ENCODE measurements at regions not wholly inside any gene's neighbourhood (a gene's known extent, or its start where the extent isn't known, plus 50 kb on each side); places are given as distances from the start of the nearest gene placed in this dataset.
"Not testable (repeated sequence)": the region's sequence is repeated elsewhere in the genome, so short reads cannot be mapped to it uniquely, and the experiment has no call there.

GRCh38 chr13:67474115-67474514 is 244.0 kb upstream of the PCDH9 start:
- no peak overlapping the region for H3K4me3 ChIP-seq (replicated peaks; ENCODE audit: low read depth, low read length)
- DNase-seq (ENCODE audit: low read depth): no peak
- no peak for TF ChIP-seq CTCF (IDR thresholded peaks at IDR 0.05; ENCODE audit: low read length, missing control alignments)

- no peak overlapping the region for H3K4me3 ChIP-seq (replicated peaks; ENCODE audit: low read depth, low read length)
- no peak for TF ChIP-seq CTCF (IDR thresholded peaks at IDR 0.05; ENCODE audit: low read length, missing control alignments)
- no peak for DNase-seq (ENCODE audit: low read depth)
Observed at GRCh38 chr13:67469623-67470022, 239.5 kb upstream of the PCDH9 start.

- no peak for DNase-seq (ENCODE audit: low read depth)
- no peak for TF ChIP-seq CTCF (IDR thresholded peaks at IDR 0.05; ENCODE audit: low read length, missing control alignments)
- no peak overlapping the region for H3K4me3 ChIP-seq (replicated peaks; ENCODE audit: low read depth, low read length)
Observed at GRCh38 chr13:67466569-67466968, 236.4 kb upstream of the PCDH9 start.

GRCh38 chr13:67464154-67464553 is 234.0 kb upstream of the PCDH9 start:
- H3K4me3 ChIP-seq (replicated peaks; ENCODE audit: low read depth, low read length): no peak overlapping the region
- no peak for TF ChIP-seq CTCF (IDR thresholded peaks at IDR 0.05; ENCODE audit: low read length, missing control alignments)
- DNase-seq (ENCODE audit: low read depth): no peak

- no peak overlapping the region for H3K4me3 ChIP-seq (replicated peaks; ENCODE audit: low read depth, low read length)
Observed at GRCh38 chr13:67462098-67462497, 232.0 kb upstream of the PCDH9 start.

GRCh38 chr13:67452526-67452925 is 222.4 kb upstream of the PCDH9 start:
- H3K4me3 ChIP-seq (replicated peaks; ENCODE audit: low read depth, low read length); DNase-seq (ENCODE audit: low read depth): not testable (repeated sequence)

More at GRCh38 chr13:67462098-67462497, 232.0 kb upstream of the PCDH9 start:
- DNase-seq (ENCODE audit: low read depth): no peak
- no peak for TF ChIP-seq CTCF (IDR thresholded peaks at IDR 0.05; ENCODE audit: low read length, missing control alignments)

- TF ChIP-seq CTCF (IDR thresholded peaks at IDR 0.05; ENCODE audit: low read length, missing control alignments): no peak
- no peak overlapping the region for H3K4me3 ChIP-seq (replicated peaks; ENCODE audit: low read depth, low read length)
- no peak for DNase-seq (ENCODE audit: low read depth)
Observed at GRCh38 chr13:67445436-67445835, 215.3 kb upstream of the PCDH9 start.

- no peak overlapping the region for H3K4me3 ChIP-seq (replicated peaks; ENCODE audit: low read depth, low read length)
- DNase-seq (ENCODE audit: low read depth): no peak
- no peak for TF ChIP-seq CTCF (IDR thresholded peaks at IDR 0.05; ENCODE audit: low read length, missing control alignments)
Observed at GRCh38 chr13:67443923-67444322, 213.8 kb upstream of the PCDH9 start.
